T-cell (primary cell): ENCODE measurements at regions not wholly inside any gene's neighbourhood (a gene's known extent, or its start where the extent isn't known, plus 50 kb on each side); places are given as distances from the start of the nearest gene placed in this dataset.

Experiments used
- ATAC-seq, 4 experiments: fragments of 200-7000 bp in 3 of 4; fragments of 150-1000 bp in 1 of 4; cut with Tn5 transposase; replicated peaks in 1 of 4; 1 replicate in 3 of 4; 2 replicates in 1 of 4; pipeline ENCODE4 v1.10.0; 2021; ENCODE audit warnings: moderate library complexity in 3 of 4, mild to moderate bottlenecking in 2 of 4, moderate number of reproducible peaks in 1 of 4
- CTCF ChIA-PET, 2 donors: fragments of 300-600 bp; sonication (Branson Sonifier 250); formaldehyde crosslinking; loops; one replicate each; lab custom pipeline; 2022; ENCODE audit warnings: antibody characterized with exemption in 2 of 2; lab: Charles Lee
- POLR2A ChIA-PET, 2 donors: fragments of 300-600 bp; sonication (Branson Sonifier 250); formaldehyde crosslinking; loops; one replicate each; lab custom pipeline; 2022; ENCODE audit warnings: antibody characterized with exemption in 2 of 2; lab: Charles Lee
- DNase-seq, 35 experiments: peaks; one replicate each; pipeline versions ENCODE4 v3.0.0 to v3.0.0-alpha.2; 2013 to 2023
- H3K27ac ChIP-seq: one replicate; pipeline ENCODE4 v1.5.1; 2013; ENCODE audit warnings: low read length
- H3K27me3 ChIP-seq, 2 experiments: replicated peaks in 1 of 2; 1 replicate in 1 of 2; 2 replicates in 1 of 2; pipeline versions ENCODE4 v1.6.1 to v1.7.0; 2013; ENCODE audit warnings: low read length in 1 of 2, mixed read lengths in 1 of 2; ENCODE audit not compliant: control insufficient read depth in 2 of 2, insufficient read depth in 2 of 2; ENCODE audit errors: extremely low read depth in 1 of 2
- H3K36me3 ChIP-seq, 2 donors: 1 replicate in 1 of 2; 2 replicates in 1 of 2; pipeline versions ENCODE4 v1.6.1 to v1.7.0; 2013; ENCODE audit warnings: low read length in 1 of 2; ENCODE audit not compliant: control insufficient read depth in 2 of 2, insufficient read depth in 1 of 2; ENCODE audit errors: extremely low read depth in 1 of 2
- H3K4me1 ChIP-seq, 2 experiments: 1 replicate in 1 of 2; 2 replicates in 1 of 2; pipeline versions ENCODE4 v1.6.1 to v1.7.0; 2013; ENCODE audit warnings: low read length in 2 of 2, mixed read lengths in 1 of 2; ENCODE audit not compliant: insufficient read depth in 2 of 2, control insufficient read depth in 1 of 2; ENCODE audit errors: extremely low read depth in 1 of 2
- H3K4me3 ChIP-seq, 2 donors: 1 replicate in 1 of 2; 2 replicates in 1 of 2; pipeline versions ENCODE4 v1.5.1 to v1.7.0; 2013; ENCODE audit warnings: mild to moderate bottlenecking in 2 of 2, low read length in 1 of 2, moderate library complexity in 1 of 2; ENCODE audit not compliant: control insufficient read depth in 1 of 2; ENCODE audit errors: extremely low read depth in 1 of 2
- H3K9me3 ChIP-seq: 2 replicates; pipeline ENCODE4 v1.7.0; 2013
- H3K27ac Mint-ChIP-seq, 2 donors: one replicate each; pipeline ENCODE4 v1.8.0; 2020 to 2021; ENCODE audit warnings: mild to moderate bottlenecking in 2 of 2, mixed read lengths in 2 of 2
- H3K27me3 Mint-ChIP-seq, 2 donors: one replicate each; pipeline ENCODE4 v1.8.0; 2021 to 2022; ENCODE audit warnings: mixed read lengths in 2 of 2
- H3K36me3 Mint-ChIP-seq: one replicate; pipeline ENCODE4 v1.8.0; 2021; ENCODE audit warnings: mixed read lengths
- H3K4me1 Mint-ChIP-seq, 3 donors: one replicate each; pipeline ENCODE4 v1.8.0; 2020 to 2022; ENCODE audit warnings: mixed read lengths in 3 of 3, mild to moderate bottlenecking in 1 of 3
- H3K4me3 Mint-ChIP-seq, 3 donors: one replicate each; pipeline ENCODE4 v1.8.0; 2020 to 2022; ENCODE audit warnings: mild to moderate bottlenecking in 3 of 3, mixed read lengths in 3 of 3, moderate library complexity in 3 of 3
- H3K9me3 Mint-ChIP-seq, 3 donors: one replicate each; pipeline ENCODE4 v1.8.0; 2020 to 2022; ENCODE audit warnings: mixed read lengths in 3 of 3
- WGBS: methylation state at CpG from one replicate; pipeline ENCODE4 v1.1.5; 2013; ENCODE audit warnings: missing lambda C conversion rate; ENCODE audit not compliant: insufficient coverage; 5-methylcytosine and 5-hydroxymethylcytosine counted together

GRCh38 chr4:100728861-100729260 is 211.0 kb upstream of the EMCN start:
- ChIA-PET CTCF (no interaction called here), POLR2A (no interaction called here)
- Mint-ChIP-seq H3K4me1 (no peaks in the 10 kb centered on the region), H3K36me3 (no peaks in the 10 kb centered on the region), H3K27me3 (peaks cover 0 to 3% of the 10 kb centered on the region in 2 donors), H3K9me3 (peaks cover 3 to 12% (median 3%) of the 10 kb centered on the region in 3 donors), H3K4me3 (no peak overlapping the region), H3K27ac (no peak overlapping the region)
- no CpG with 5 or more reads among the region's 4 CpGs for WGBS
- Histone ChIP-seq H3K9me3 (no peaks in the 10 kb centered on the region), H3K36me3 (no peaks in the 10 kb centered on the region), H3K4me1 (no peaks in the 10 kb centered on the region), H3K27me3 (no peaks in the 10 kb centered on the region), H3K27ac (no peak overlapping the region), H3K4me3 (no peak overlapping the region)
- ATAC-seq (no peak), DNase-seq (no peak)

GRCh38 chr4:100722866-100723459 is 205.1 kb upstream of the EMCN start:
- Histone ChIP-seq H3K4me1 (no peaks in the 10 kb centered on the region), H3K36me3 (no peaks in the 10 kb centered on the region), H3K27ac (no peak overlapping the region), H3K27me3 (no peaks in the 10 kb centered on the region), H3K4me3 (no peak overlapping the region), H3K9me3 (no peaks in the 10 kb centered on the region)
- ChIA-PET CTCF (no interaction called here), POLR2A (no interaction called here)
- Mint-ChIP-seq H3K4me1 (no peaks in the 10 kb centered on the region), H3K9me3 (peaks cover 6 to 13% (median 8%) of the 10 kb centered on the region in 3 donors), H3K4me3 (no peak overlapping the region), H3K27ac (no peak overlapping the region), H3K27me3 (peaks cover 2 to 5% of the 10 kb centered on the region in 2 donors), H3K36me3 (no peaks in the 10 kb centered on the region)
- DNase-seq (no peak), ATAC-seq (no peak)
- WGBS = 50% methylated on average over 2 of the region's 3 CpGs

GRCh38 chr4:100722133-100722532 is 204.3 kb upstream of the EMCN start:
- no peaks in the 10 kb centered on the region for H3K9me3 ChIP-seq
- no peak overlapping the region for H3K27ac ChIP-seq
- no peaks in the 10 kb centered on the region for H3K36me3 ChIP-seq
- peaks cover 6 to 13% (median 8%) of the 10 kb centered on the region in 3 donors for H3K9me3 Mint-ChIP-seq
- no peak overlapping the region for H3K27ac Mint-ChIP-seq
- H3K4me1 ChIP-seq = no peaks in the 10 kb centered on the region
- no peak overlapping the region for H3K4me3 ChIP-seq
- peaks cover 0 to 3% of the 10 kb centered on the region in 2 experiments for H3K27me3 ChIP-seq
- ChIA-PET POLR2A (no interaction called here), CTCF (no interaction called here)
- DNase-seq (no peak), ATAC-seq (no peak)
- H3K4me1 Mint-ChIP-seq = no peaks in the 10 kb centered on the region
- H3K4me3 Mint-ChIP-seq = no peak overlapping the region
- no peaks in the 10 kb centered on the region for H3K36me3 Mint-ChIP-seq
- H3K27me3 Mint-ChIP-seq = peaks cover 4 to 5% of the 10 kb centered on the region in 2 donors
- WGBS = no CpG with 5 or more reads among the region's 2 CpGs

- H3K9me3 ChIP-seq = no peaks in the 10 kb centered on the region
- ChIA-PET POLR2A (no interaction called here), CTCF (no interaction called here)
- DNase-seq (no peak), ATAC-seq (no peak)
- peaks cover 6 to 17% (median 8%) of the 10 kb centered on the region in 3 donors for H3K9me3 Mint-ChIP-seq
- no peak overlapping the region for H3K27ac ChIP-seq
- no peaks in the 10 kb centered on the region for H3K4me1 ChIP-seq
- no peak overlapping the region for H3K4me3 Mint-ChIP-seq
- H3K27me3 ChIP-seq = peaks cover 0 to 3% of the 10 kb centered on the region in 2 experiments
- no peak overlapping the region for H3K27ac Mint-ChIP-seq
- no peaks in the 10 kb centered on the region for H3K36me3 Mint-ChIP-seq
- H3K4me3 ChIP-seq = no peak overlapping the region
- no peaks in the 10 kb centered on the region for H3K36me3 ChIP-seq
- peaks cover 4 to 5% of the 10 kb centered on the region in 2 donors for H3K27me3 Mint-ChIP-seq
- H3K4me1 Mint-ChIP-seq = no peaks in the 10 kb centered on the region
Measured at GRCh38 chr4:100721490-100721889, 203.7 kb upstream of the EMCN start.

- Histone ChIP-seq H3K27ac (no peak overlapping the region), H3K27me3 (peaks cover 0 to 3% of the 10 kb centered on the region in 2 experiments), H3K4me3 (no peak overlapping the region), H3K36me3 (no peaks in the 10 kb centered on the region), H3K9me3 (no peaks in the 10 kb centered on the region), H3K4me1 (no peaks in the 10 kb centered on the region)
- WGBS = no CpG with 5 or more reads among the region's 2 CpGs
- CTCF ChIA-PET = no interaction called here
- Mint-ChIP-seq H3K27me3 (peaks cover 4 to 5% of the 10 kb centered on the region in 2 donors), H3K4me1 (no peaks in the 10 kb centered on the region), H3K4me3 (no peak overlapping the region), H3K9me3 (peaks cover 6 to 17% (median 8%) of the 10 kb centered on the region in 3 donors), H3K36me3 (no peaks in the 10 kb centered on the region), H3K27ac (no peak overlapping the region)
- DNase-seq (no peak), ATAC-seq (no peak)
- POLR2A ChIA-PET = no interaction called here
Measured at GRCh38 chr4:100721077-100721476, 203.3 kb upstream of the EMCN start.

- WGBS = 62% methylated on average over 3 of the region's 5 CpGs
- H3K36me3 Mint-ChIP-seq = no peaks in the 10 kb centered on the region
- no peaks in the 10 kb centered on the region for H3K4me1 ChIP-seq
- no peaks in the 10 kb centered on the region for H3K4me1 Mint-ChIP-seq
- no peak overlapping the region for H3K27ac Mint-ChIP-seq
- CTCF ChIA-PET = no interaction called here
- peaks cover 0 to 4% of the 10 kb centered on the region in 2 donors for H3K27me3 Mint-ChIP-seq
- H3K36me3 ChIP-seq = no peaks in the 10 kb centered on the region
- peaks cover 2 to 15% (median 4%) of the 10 kb centered on the region in 3 donors for H3K9me3 Mint-ChIP-seq
- DNase-seq (no peak), ATAC-seq (no peak)
- POLR2A ChIA-PET = no interaction called here
- no peaks in the 10 kb centered on the region for H3K9me3 ChIP-seq
- no peak overlapping the region for H3K4me3 Mint-ChIP-seq
- H3K27me3 ChIP-seq = peaks cover 0 to 3% of the 10 kb centered on the region in 2 experiments
- no peak overlapping the region for H3K27ac ChIP-seq
- no peak overlapping the region for H3K4me3 ChIP-seq
Measured at GRCh38 chr4:100716416-100716815, 198.6 kb upstream of the EMCN start.

GRCh38 chr4:100708776-100709175 is 191.0 kb upstream of the EMCN start:
- WGBS = 90% methylated on average over 2 of the region's 4 CpGs
- no peaks in the 10 kb centered on the region for H3K36me3 Mint-ChIP-seq

More at GRCh38 chr4:100708776-100709175, 191.0 kb upstream of the EMCN start:
- Histone ChIP-seq H3K27me3 (no peaks in the 10 kb centered on the region), H3K4me1 (no peaks in the 10 kb centered on the region), H3K9me3 (no peaks in the 10 kb centered on the region), H3K27ac (no peak overlapping the region), H3K36me3 (no peaks in the 10 kb centered on the region), H3K4me3 (no peak overlapping the region)
- Mint-ChIP-seq H3K4me1 (no peaks in the 10 kb centered on the region), H3K9me3 (no peaks in the 10 kb centered on the region), H3K4me3 (no peak overlapping the region), H3K27me3 (no peaks in the 10 kb centered on the region), H3K27ac (no peak overlapping the region)
- ChIA-PET POLR2A (no interaction called here), CTCF (no interaction called here)
- no peak for DNase-seq
- no peak for ATAC-seq
